NCI-H146 treated with DMSO at 0.1 percent for 48 hours (cell line): ENCODE measurements at regions not wholly inside any gene's neighbourhood (a gene's known extent, or its start where the extent isn't known, plus 50 kb on each side); places are given as distances from the start of the nearest gene placed in this dataset.
"Not testable (repeated sequence)": the region's sequence is repeated elsewhere in the genome, so short reads cannot be mapped to it uniquely, and the experiment has no call there.

Experiments used
- DNase-seq: peaks from one replicate; lab custom pipeline; 2025; ENCODE audit not compliant: unreplicated experiment; lab: John Stamatoyannopoulos, UW

DNA sequence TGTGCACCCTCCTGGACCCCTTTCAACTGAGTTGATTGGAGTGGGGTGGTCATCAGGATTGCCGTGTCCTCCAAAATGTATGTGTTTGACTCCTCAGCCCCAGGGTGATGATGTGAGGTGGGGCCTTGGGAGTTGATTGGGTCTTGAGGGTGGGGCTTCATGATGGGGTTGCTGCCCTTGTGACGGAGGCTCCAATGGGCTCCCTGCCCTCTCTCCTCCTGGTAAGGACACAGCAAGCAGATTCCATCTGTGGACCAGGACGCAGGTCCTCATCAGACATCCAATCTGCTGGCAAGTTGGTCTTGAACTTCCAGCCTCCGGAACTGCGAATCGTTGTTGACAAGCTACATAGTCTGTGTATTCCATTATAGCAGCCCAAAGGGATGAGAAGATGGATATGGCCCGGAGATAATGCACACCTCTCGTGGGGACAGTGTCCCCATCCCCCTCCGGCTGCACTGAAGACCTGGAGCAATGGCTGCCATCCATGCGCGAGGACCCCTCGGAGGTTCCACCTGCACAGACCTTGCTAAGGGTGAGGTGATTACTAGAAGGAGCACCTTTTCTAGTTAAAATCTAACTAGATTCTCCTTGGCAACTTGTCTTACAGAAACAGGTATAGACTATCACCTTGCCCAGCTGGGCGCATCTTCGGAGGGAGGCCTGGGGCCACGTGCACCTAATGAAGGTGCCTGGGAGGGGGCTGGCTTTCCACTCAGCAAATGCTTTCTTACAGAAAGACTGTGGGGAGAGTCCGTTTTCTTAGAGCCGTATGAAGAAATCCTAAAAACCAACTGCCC is 75.7 kb upstream of the IRX4 start:
- no peak for DNase-seq

DNA sequence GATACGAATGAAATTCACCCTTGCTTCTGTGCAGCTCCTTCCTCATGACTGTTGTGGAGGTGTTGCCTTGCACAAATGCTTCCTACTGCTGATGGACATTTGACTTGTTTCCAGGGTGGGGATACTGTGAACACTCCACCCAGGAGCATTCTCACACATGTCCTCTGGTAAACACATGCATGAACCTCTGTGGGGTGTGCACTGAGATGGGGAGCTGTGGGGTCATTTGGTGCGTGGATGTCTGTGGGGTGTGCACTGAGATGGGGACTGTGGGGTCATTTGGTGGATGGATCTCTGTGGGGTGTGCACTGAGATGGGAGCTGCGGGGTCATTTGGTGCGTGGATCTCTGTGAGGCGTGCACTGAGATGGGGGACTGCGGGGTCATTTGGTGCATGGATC is 72.9 kb upstream of the IRX4 start:
- DNase-seq = no peak

DNA sequence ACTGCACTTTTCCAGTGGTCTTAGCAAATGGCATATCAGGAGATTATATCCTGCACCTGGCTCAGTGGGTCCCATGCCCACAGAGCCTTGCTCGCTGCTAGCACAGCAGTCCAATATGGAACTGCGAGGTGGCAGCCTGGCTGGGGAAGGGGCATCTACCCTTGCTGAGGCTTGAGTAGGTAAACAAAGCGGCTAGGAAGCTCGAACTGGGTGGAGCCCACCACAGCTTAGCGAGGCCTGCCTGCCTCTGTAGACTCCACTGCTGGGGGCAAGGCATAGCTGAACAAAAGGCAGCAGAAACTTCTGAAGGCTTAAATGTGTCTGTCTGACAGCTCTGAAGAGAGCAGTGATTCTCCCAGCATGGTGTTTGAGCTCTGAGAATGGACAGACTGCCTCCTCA is 71.0 kb upstream of the IRX4 start:
- not testable (repeated sequence) for DNase-seq

DNA sequence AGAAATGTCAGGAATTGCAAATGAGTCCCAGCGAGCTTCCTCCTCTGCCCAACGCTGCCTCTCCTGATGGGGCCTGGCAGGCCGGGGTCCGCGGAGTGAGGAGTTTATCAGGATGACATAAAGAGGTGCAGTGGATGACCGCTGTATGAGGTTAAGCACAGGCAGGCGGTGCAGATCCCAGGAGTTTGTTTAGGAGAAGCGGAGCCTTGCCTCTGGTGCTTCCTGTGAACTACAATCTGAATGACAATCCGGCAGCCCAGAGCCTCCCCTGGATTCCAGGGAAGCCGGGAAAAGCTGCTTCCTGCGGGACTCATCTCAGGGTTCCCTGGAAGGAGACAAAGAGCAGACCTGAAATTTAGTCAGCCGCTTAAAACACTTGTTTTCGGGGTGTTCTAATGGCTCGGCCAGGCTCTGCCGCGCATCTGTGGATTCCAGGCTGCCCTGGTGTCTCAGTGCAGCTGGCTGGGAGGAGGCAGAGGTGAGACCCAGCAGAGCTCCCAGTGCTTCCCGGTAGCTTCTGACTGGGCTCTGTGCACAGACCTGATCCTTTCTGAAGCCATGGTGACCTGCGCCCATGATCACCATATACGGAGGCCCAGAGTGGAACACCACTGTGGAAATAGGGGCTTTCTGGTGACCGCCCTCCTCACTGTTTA is 69.8 kb upstream of the IRX4 start:
- DNase-seq = no peak

DNA sequence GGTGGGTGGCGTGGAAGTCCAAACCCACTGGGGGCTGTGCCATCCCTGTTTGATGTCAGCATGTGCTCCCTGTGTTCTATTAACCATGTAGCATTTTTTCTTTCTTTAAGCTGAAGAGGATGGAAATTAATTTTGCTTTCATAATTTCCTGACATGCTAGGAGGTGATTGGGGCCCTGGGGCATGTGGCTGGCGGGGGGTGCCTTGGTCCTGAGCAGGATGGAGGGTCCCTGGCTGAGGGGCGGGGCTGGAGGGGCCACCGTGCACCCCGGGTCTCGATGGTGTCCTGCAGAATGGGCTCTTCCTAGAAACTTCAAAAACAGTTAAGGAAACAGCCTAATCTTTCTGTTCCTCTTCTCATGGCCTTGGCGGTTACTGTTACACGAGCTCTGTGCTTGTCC is 69.3 kb upstream of the IRX4 start:
- no peak for DNase-seq

DNA sequence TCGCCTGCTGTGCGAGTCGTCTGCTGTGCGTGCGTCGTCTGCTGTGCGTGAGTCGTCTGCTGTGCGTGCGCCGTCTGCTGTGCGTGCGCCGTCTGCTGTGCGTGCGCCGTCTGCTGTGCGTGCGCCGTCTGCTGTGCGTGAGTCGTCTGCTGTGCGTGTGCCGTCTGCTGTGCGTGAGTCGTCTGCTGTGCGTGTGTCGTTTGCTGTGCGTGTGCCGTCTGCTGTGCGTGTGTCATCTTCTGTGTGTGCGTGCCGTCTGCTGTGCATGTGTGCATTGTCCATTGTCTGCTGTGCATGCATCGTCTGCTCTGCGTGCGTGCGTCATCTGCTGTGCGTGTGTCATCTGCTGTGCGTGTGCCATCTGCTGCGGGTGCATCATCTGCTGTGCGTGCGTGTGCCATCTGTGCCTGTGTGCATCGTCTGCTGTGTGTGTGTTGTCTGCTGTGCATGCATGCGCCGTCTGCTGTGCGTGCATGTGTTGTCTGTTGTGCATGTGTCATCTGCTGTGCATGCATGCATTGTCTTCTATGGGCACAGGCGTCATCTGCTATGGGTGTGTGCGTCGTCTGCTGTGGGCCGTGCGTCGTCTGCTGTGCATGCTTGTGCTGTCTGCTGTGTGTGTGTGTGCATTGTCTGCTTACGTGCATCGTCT is 68.6 kb upstream of the IRX4 start:
- no peak for DNase-seq

DNA sequence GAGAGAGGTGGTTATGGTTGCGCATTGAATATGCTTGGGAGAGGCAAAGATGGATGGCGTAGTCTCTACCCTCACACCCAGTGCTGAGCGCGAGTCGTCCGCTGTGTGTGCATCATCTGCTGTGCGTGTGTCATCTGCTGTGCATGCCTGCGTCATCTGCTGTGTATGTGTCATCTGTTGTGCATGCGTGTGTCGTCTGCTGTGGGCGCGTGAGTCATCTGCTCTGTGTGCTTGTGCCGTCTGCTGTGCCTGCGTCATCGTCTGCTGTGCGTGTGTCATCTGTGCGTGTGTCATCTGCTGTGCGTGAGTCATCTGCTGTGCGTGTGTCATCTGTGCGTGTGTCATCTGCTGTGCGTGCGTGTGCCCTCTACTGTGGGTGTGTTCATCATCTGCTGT is 68.0 kb upstream of the IRX4 start:
- DNase-seq = no peak

DNA sequence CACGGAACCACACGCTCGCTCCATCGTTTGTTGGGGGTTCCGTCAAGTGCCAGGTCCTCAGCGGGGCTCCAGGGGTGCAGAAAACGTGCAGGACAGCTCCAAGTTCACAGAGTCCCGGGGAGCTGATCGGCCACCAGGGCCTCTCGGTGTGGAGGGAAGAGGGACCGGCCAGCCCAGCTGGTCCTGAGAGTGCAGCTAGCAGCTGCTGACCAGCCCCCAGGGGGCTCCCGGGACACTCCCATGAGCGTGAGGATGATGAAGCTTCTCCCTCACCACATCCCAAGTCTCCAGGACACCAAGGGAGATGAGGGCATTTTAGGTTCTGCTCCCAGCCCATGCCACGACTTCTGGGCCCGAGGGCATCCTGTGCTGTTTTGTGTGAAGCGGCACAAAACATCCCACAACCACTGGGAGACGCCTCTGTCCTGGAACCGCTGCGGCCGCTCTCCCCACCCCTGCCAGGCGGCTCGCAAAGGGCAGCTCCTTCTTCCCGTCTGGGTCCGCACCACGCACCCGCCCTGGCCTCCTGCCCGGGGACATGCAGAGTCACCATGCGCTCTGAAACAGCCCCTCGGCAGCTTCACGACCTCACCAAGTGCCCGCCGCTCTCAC is 67.5 kb upstream of the IRX4 start:
- DNase-seq = no peak

DNA sequence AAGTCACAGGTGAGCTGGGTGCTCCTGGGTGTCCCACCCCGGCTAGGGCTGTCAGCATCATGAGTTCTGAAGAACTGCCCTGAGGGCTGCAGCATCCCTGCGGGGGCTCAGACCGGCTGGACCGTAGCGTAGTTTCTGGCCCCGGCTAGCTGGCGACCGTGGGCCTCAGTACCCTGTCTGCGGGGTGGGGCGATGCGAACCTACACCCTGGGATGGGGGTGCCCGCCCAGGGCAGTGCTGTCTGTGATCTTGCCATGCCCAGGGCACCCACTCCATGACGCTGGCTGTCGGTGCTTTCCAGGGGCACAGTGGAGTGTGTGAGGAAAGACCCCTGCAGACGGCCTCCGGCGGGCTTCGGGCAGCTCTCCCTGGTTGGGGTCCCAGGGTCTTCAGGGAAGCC is 66.5 kb upstream of the IRX4 start:
- DNase-seq = no peak

DNA sequence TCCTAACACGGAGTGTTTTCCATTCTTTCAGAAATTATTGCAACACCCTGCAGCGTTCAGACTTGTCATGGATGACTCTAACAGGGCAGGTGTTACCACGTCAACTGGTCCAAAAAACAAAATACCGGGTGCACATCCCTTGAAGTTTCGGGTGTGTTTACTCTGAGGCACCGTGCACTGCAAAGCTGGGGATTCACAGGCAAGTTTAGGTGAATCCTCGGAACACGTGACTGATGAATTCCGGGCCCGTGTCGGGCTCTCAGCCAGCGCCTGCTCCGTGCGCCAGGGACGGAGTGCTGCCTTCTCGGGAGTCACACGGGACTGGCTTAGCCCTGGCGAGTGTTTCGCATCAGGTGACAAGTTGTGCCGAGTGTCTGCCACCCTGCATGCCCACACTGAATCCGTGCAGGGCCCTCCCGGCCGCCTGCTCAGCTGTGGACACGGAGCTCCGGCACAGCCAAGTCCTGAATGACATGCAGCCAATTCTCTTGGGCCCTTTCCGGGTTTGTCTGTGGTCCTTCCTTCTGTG is 66.0 kb upstream of the IRX4 start:
- no peak for DNase-seq

DNA sequence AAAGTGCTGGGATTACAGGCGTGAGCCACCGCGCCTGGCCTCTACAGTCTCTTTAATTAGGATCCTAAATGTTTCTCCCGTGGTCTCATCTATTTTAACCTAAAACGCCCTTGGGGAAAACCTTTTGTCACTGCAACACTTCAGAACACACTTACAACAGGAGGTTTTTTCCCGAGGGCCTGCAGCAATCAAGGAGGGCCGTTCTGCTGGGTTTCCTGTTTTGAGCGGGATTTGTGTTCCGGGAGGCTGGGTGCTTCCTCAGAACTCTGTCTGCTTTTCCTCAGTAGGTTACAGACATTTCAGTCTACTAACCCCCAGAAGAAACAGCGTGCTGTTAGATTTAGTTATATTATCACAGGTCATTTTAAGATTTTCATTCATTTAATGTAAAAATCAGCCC is 65.4 kb upstream of the IRX4 start:
- no peak for DNase-seq

DNA sequence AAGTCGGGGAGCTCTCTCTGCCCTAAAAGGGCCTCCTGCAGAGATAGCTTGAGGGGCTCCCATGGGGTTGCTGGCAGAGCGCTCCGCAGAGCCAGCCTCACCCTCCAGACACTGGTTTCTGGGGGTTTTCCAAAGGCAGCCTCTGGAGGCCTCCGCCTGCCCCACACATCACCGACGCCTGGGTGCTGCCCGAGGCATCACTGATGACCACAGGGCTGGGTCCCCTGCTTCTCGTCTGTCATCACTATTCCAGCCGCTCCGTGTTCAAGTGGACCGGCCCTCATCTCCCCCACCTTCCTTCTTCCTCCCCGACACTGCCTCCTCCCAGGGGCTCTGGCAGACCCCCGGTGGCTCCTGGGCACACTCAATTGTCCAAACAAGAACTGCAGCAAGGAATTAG is 64.1 kb upstream of the IRX4 start:
- no peak for DNase-seq

DNA sequence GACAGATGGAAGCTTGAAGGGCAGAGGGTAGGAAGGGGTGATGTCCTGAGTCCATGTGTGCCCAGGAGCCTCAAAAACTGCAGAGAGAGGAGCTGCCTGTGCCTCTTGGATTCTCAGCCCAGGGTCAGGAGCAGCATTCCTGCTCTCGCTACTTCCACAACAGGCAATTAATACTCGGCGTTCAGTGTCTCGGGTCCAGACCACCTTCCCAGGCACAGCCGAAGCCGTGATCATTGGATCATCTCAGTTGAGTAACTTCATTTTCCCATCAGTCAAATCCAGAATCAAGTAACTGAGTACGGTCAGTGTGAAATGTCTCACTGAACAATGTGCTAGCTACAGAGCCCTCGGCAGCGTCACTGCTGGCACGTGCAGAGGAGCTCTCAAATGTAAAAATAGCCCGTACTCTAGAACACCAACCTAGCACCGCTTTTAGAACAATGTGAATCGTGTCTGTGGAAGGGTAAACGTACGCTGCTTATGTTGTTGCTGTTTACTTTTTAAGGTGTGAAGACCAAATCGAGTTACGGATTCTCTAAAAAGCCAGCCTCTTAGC is 63.5 kb upstream of the IRX4 start:
- no peak for DNase-seq

DNA sequence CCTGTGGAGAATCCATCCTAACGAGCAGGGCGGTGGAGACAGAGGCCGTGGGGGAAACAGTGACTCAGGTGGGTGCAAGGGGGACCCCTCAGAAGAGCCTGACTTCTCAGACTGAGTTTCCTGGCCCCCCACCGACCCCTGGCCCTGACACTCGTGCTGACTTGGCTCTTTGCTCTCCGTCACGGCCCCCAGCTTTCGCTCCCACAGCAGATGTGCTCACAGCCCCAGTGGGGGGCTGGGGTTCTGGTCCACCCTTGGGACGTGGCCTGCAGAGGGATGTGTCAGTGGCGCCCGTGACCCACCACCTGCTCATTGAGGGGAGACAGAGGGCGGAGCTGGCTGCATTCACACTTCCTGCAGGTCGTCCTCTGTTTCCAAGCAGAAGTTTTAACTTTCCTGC is 62.9 kb upstream of the IRX4 start:
- DNase-seq = no peak

DNA sequence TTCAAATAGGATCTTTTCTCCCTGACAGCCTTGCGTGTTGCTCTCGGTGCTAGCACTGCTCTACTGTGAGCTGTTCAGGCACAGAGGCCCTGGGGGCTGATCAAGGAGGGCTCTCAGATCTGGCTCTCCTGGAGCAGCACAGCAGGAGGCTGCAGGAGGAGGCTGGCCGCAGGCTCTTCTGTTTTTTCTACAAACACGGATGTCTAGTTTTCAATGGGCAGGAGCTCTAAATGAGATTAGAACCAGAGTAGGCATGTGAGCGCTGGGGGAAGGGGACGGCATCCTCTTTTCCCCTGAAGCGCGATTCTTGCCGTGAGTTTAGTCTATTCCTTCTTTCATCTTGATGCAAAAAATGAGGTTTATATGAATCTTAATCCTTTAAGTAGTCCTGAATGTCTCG is 61.7 kb upstream of the IRX4 start:
- no peak for DNase-seq

DNA sequence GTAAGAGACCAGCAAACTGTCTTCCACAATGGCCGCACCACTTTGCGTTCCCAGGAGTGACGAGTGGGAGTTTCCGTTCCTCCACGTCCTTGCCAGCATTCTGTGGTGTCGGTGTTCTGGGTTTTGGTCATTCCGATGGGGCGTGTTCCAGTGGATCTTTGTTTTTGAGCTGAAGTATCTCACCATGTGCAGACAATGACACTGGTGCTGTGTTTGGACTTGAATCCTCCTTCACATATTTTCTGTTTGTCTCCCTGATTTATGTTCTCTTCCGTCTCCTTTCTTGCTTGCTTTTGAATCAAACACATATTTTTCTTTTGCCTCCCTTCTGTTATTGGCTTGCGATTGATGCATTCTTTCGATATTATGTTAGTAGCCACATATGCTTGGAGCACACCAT is 60.8 kb upstream of the IRX4 start:
- DNase-seq = no peak

DNA sequence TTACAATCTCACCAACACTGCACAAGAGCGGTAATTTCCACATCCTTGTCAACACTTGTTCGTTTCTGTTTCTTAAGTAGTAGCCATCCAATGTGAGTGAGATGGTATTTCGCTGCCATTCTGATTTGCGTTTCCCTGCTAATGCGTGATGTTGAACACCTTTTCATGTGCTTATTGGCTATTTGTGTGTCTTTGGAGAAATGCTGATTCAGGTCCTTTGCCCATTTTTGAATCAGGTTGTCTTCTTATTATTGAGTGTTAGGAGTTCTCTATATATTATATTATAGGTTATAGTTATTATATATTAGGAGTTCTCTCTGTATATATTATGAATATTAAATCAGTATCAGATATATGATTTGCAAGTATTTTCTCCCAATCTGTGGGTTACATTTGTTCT is 59.9 kb upstream of the IRX4 start:
- no peak for DNase-seq

DNA sequence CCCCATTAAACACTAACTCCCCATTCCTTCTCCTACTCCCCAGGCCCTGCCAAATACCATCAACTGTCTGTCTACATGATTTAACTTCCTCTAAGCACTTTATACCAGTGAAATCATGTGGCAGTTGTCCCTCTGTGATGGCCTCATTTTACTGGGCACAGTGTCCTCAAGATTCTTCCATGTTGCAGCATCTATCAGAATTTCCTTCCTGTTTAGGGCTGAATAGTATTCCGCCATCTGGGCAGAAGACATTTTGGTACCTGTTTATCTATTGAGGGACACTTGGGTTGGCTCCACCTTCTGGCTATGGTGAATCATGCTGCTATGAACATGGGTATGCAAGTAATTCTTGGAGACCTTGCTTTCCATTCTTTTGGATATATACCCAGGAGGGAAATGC is 59.4 kb upstream of the IRX4 start:
- DNase-seq = no peak

DNA sequence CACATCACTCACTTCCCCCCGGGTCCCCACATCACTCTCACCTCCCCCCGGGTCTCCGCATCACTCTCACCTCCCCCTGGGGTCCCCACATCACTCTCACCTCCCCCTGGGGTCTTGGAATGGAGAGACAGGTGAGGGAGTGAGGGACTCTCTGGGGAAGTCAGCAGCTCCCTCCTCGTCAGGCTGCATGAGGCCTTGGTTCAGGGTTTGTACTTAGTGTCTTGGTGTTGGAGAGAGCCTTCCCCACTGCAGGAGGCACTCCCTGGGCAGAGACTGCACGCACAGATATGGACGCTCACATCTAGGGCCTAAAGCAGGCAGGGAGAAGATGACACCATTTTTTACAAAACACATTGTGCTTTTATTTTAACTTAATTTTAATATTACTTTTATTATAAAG is 56.5 kb upstream of the IRX4 start:
- no peak for DNase-seq

DNA sequence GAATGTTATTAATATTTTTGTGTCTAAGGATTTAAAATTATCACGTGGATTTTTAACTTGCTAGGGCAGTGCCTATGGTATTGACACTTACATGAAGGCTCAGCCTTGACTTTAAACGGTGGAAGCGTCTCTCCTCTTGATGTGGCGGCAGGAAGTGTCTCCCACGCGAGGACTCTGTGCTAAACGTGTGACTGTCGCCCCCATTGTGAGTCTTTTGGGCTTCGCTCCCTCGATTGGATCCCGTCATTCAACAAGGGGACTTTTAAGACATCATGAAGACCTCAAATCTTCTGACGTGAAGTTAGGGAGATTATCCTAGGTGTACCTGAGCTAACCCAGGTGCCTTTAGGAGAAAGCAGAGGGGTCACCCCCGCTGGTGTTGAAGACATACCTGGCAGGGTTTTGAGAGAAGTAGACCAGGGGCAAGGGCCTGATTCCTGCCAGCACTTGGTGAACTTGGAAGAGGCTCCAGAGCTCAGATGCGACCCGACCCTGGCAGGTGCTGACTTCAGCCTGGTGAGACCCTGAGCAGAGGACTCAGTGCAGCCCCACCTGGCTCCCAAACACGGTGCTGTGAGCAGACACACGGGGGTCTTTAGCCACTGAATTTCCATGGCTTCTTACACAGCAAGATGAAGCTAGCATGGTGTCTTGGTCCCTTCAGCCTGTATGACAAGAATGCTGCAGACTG is 55.7 kb upstream of the IRX4 start:
- DNase-seq = no peak

DNA sequence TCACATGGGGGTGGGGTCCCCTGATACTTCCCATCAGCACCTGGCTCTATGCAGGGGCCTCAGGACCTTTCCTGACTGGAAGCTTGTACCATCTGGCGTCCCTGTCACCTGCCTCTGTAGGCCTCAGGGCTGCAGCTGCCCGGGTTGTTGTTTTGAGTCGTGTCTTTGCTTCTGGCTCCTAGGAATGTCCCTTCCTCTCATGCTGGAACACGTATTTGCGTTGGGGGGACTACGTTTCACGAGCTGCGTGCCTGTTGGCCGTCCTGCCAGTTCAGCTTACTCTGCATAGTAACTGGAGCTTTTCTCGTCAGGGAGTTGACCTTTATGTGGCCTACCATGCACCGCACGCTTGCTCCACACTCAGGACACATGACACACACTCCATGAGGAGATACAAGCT is 54.9 kb upstream of the IRX4 start:
- no peak for DNase-seq
